Hepatocyte (in vitro differentiated cells): ENCODE measurements at regions not wholly inside any gene's neighbourhood (a gene's known extent, or its start where the extent isn't known, plus 50 kb on each side); places are given as distances from the start of the nearest gene placed in this dataset.

Experiments used
- DNase-seq: peaks from one replicate; pipeline ENCODE4 v3.0.0-alpha.2; 2016; ENCODE audit warnings: low spot score
- H2AFZ ChIP-seq: fragments of 200-600 bp; sonication (generic); 2 replicates; pipeline ENCODE4 v1.6.0; 2016; ENCODE audit warnings: antibody characterized with exemption, mild to moderate bottlenecking
- H3K27ac ChIP-seq: fragments of 200-600 bp; sonication (generic); 2 replicates; pipeline ENCODE4 v1.5.1; 2016; ENCODE audit warnings: mild to moderate bottlenecking
- H3K27me3 ChIP-seq: fragments of 200-600 bp; sonication (generic); 2 replicates; pipeline ENCODE4 v1.6.1; 2016
- H3K36me3 ChIP-seq: fragments of 200-600 bp; sonication (generic); replicated peaks from 2 replicates; pipeline ENCODE4 v1.5.1; 2016; ENCODE audit warnings: low read depth; ENCODE audit not compliant: insufficient read depth
- H3K4me1 ChIP-seq: fragments of 200-600 bp; sonication (generic); 2 replicates; pipeline ENCODE4 v1.5.1; 2016; ENCODE audit warnings: mild to moderate bottlenecking, moderate library complexity; ENCODE audit not compliant: insufficient read depth
- H3K4me2 ChIP-seq: fragments of 200-600 bp; sonication (generic); 2 replicates; pipeline ENCODE4 v1.6.0; 2016
- H3K4me3 ChIP-seq: fragments of 200-600 bp; sonication (generic); 2 replicates; pipeline ENCODE4 v1.5.1; 2016; ENCODE audit warnings: mild to moderate bottlenecking
- H3K79me2 ChIP-seq: fragments of 200-600 bp; sonication (generic); 2 replicates; pipeline ENCODE4 v1.6.0; 2017; ENCODE audit warnings: mild to moderate bottlenecking
- H3K9me2 ChIP-seq: fragments of 200-600 bp; sonication (generic); replicated peaks from 2 replicates; pipeline ENCODE4 v1.6.0; 2017; ENCODE audit warnings: mild to moderate bottlenecking; ENCODE audit not compliant: insufficient read depth
- H3K9me3 ChIP-seq: fragments of 200-600 bp; sonication (generic); 2 replicates; pipeline ENCODE4 v1.5.1; 2016; ENCODE audit warnings: low read depth, mild to moderate bottlenecking
- H4K20me1 ChIP-seq: fragments of 200-600 bp; sonication (generic); 2 replicates; pipeline ENCODE4 v1.6.0; 2016; ENCODE audit warnings: mild to moderate bottlenecking; ENCODE audit not compliant: insufficient read depth, poor library complexity, severe bottlenecking
- CTCF ChIP-seq: fragments of 200-600 bp; sonication (generic); IDR thresholded peaks from 2 replicates; pipeline ENCODE4 v1.5.1; 2016; ENCODE audit warnings: antibody characterized with exemption, mild to moderate bottlenecking; ENCODE audit not compliant: poor library complexity
- EZH2 ChIP-seq: fragments of 200-600 bp; sonication (generic); IDR thresholded peaks from 2 replicates; pipeline ENCODE4 v1.6.1; 2016; ENCODE audit warnings: antibody characterized with exemption, mild to moderate bottlenecking, borderline replicate concordance
- EZH2phosphoT487 ChIP-seq: fragments of 200-600 bp; sonication (generic); IDR thresholded peaks from one replicate; pipeline ENCODE4 v1.6.1; 2018; ENCODE audit warnings: antibody characterized with exemption, mild to moderate bottlenecking, low read depth, moderate library complexity; ENCODE audit not compliant: unreplicated experiment, severe bottlenecking
- WGBS: methylation state at CpG from one replicate; pipeline ENCODE4 v1.1.6; 2016; ENCODE audit warnings: low lambda C conversion rate; ENCODE audit errors: missing lambda C conversion rate; 5-methylcytosine and 5-hydroxymethylcytosine counted together

- Histone ChIP-seq H3K36me3 (no peaks in the 10 kb centered on the region), H3K4me1 (no peaks in the 10 kb centered on the region), H3K9me3 (no peaks in the 10 kb centered on the region), H4K20me1 (no peaks in the 10 kb centered on the region), H3K4me2 (no peak overlapping the region), H3K9me2 (no peaks in the 10 kb centered on the region), H2AFZ (no peak overlapping the region), H3K27me3 (no peaks in the 10 kb centered on the region), H3K79me2 (no peaks in the 10 kb centered on the region), H3K4me3 (no peak overlapping the region), H3K27ac (no peak overlapping the region)
- no peak for DNase-seq
- 52% methylated on average over 3 of the region's 3 CpGs for WGBS
- no peak for TF ChIP-seq EZH2
- no peak for TF ChIP-seq EZH2phosphoT487
- no peak for TF ChIP-seq CTCF
Observed at GRCh38 chr19:27681972-27682371, 1531.0 kb downstream of the UQCRFS1 start.

GRCh38 chr19:27679905-27680304 is 1533.0 kb downstream of the UQCRFS1 start:
- no peak for DNase-seq
- Histone ChIP-seq H3K9me2 (no peaks in the 10 kb centered on the region), H3K4me2 (no peak overlapping the region), H3K27me3 (no peaks in the 10 kb centered on the region), H3K9me3 (no peaks in the 10 kb centered on the region), H3K36me3 (no peaks in the 10 kb centered on the region), H3K4me1 (no peaks in the 10 kb centered on the region), H3K27ac (no peak overlapping the region), H2AFZ (no peak overlapping the region), H4K20me1 (no peaks in the 10 kb centered on the region), H3K4me3 (no peak overlapping the region), H3K79me2 (no peaks in the 10 kb centered on the region)
- 81% methylated on average over 7 of the region's 7 CpGs for WGBS
- TF ChIP-seq EZH2, result no peak

GRCh38 chr19:27679399-27679798 is 1533.6 kb downstream of the UQCRFS1 start:
- 79% methylated on average over 8 of the region's 8 CpGs for WGBS
- H3K4me3 ChIP-seq, result no peak overlapping the region

DNA sequence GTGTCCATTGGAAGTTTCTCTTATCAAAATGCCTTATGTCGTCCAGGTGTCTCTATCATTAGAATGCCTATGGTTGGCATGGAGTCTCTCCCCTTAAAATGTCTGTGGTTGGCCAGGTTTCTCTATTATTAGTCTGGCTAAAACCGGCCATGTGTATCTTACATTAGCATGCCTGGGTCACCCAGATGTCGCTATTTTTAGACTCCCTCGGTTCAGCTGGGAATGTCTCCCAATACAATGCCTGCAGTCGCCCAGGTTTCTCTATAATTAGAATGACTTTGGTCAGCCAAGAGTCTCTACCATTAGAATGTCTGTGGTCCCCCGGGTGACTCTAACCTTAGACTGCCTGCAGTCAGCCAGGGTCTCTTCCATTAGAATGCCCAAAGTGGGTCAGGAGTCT is 1536.1 kb downstream of the UQCRFS1 start:
- no peak overlapping the region for H2AFZ ChIP-seq
- no peaks in the 10 kb centered on the region for H3K27me3 ChIP-seq
- H3K79me2 ChIP-seq, result no peaks in the 10 kb centered on the region
- no peak for DNase-seq
- WGBS, result 52% methylated on average over 6 of the region's 6 CpGs
- H3K9me3 ChIP-seq, result no peaks in the 10 kb centered on the region
- H3K36me3 ChIP-seq, result no peaks in the 10 kb centered on the region
- no peak for TF ChIP-seq EZH2phosphoT487
- TF ChIP-seq EZH2, result no peak
- no peak for TF ChIP-seq CTCF
- H3K4me2 ChIP-seq, result no peak overlapping the region
- no peak overlapping the region for H3K27ac ChIP-seq
- no peaks in the 10 kb centered on the region for H3K4me1 ChIP-seq
- H4K20me1 ChIP-seq, result no peaks in the 10 kb centered on the region
- no peaks in the 10 kb centered on the region for H3K9me2 ChIP-seq
- no peak overlapping the region for H3K4me3 ChIP-seq

More at GRCh38 chr19:27679399-27679798, 1533.6 kb downstream of the UQCRFS1 start:
- TF ChIP-seq EZH2, result no peak
- no peak for TF ChIP-seq CTCF
- TF ChIP-seq EZH2phosphoT487, result no peak
- Histone ChIP-seq H3K36me3 (no peaks in the 10 kb centered on the region), H3K27me3 (no peaks in the 10 kb centered on the region), H3K27ac (no peak overlapping the region), H3K79me2 (no peaks in the 10 kb centered on the region), H4K20me1 (no peaks in the 10 kb centered on the region), H3K4me2 (no peak overlapping the region), H3K4me1 (no peaks in the 10 kb centered on the region), H3K9me3 (no peaks in the 10 kb centered on the region), H3K9me2 (no peaks in the 10 kb centered on the region), H2AFZ (no peak overlapping the region)
- DNase-seq, result no peak
